ENCODE measurements at regions not wholly inside any gene's neighbourhood (a gene's known extent, or its start where the extent isn't known, plus 50 kb on each side); places are given as distances from the start of the nearest gene placed in this dataset.

GRCh38 chr15:25947323-25948314 lies 84.5 kb upstream of the ATP10A start:
- Histone ChIP-seq H3K9ac (ENCODE audit: insufficient read depth in 1 of 2, low read length in 2 of 2) (no peak overlapping the region), H3K27me3 (ENCODE audit: control insufficient read depth in 3 of 3, insufficient read depth in 3 of 3, low read length in 2 of 3) (no peaks in the 10 kb centered on the region), H3K9me3 (ENCODE audit: control insufficient read depth in 4 of 4, insufficient read depth in 3 of 4, low read length in 3 of 4) (no peaks in the 10 kb centered on the region), H3K4me3 (no peak overlapping the region), H3K27ac (ENCODE audit: low read depth in 1 of 2, low read length in 1 of 2) (no peak overlapping the region), H3K36me3 (ENCODE audit: control insufficient read depth in 4 of 4, insufficient read depth in 4 of 4, low read length in 4 of 4) (no peaks in the 10 kb centered on the region), H3K4me1 (ENCODE audit: control insufficient read depth in 5 of 5, insufficient read depth in 5 of 5, low read length in 5 of 5) (peaks cover 0 to 3% (median 0%) of the 10 kb centered on the region in 5 donors)
- ATAC-seq (ENCODE audit: insufficient read depth, low FRiP score) (no peak), DNase-seq (peak in 1 of 3 donors; percentile 3)
- WGBS, 2 donors: 36 to 42% methylated on average over 5 of the region's 5 CpGs
- TF ChIP-seq CTCF (IDR thresholded peaks at IDR 0.05; ENCODE audit: control extremely low read depth, extremely low read depth): no peak

GRCh38 chr15:25946241-25946805 lies 83.2 kb upstream of the ATP10A start:
- H3K4me1 ChIP-seq (ENCODE audit: control insufficient read depth in 5 of 5, insufficient read depth in 5 of 5, low read length in 5 of 5): peaks cover 0 to 3% (median 0%) of the 10 kb centered on the region in 5 donors
- H3K36me3 ChIP-seq (ENCODE audit: control insufficient read depth in 4 of 4, insufficient read depth in 4 of 4, low read length in 4 of 4): no peaks in the 10 kb centered on the region
- no peaks in the 10 kb centered on the region for H3K27me3 ChIP-seq (ENCODE audit: control insufficient read depth in 3 of 3, insufficient read depth in 3 of 3, low read length in 2 of 3)
- ATAC-seq (ENCODE audit: insufficient read depth, low FRiP score) (no peak), DNase-seq (no peak)
- H3K9me3 ChIP-seq (ENCODE audit: control insufficient read depth in 4 of 4, insufficient read depth in 3 of 4, low read length in 3 of 4): no peaks in the 10 kb centered on the region
- H3K9ac ChIP-seq (ENCODE audit: insufficient read depth in 1 of 2, low read length in 2 of 2): no peak overlapping the region
- no peak for TF ChIP-seq CTCF (IDR thresholded peaks at IDR 0.05; ENCODE audit: control extremely low read depth, extremely low read depth)
- no peak overlapping the region for H3K27ac ChIP-seq (ENCODE audit: low read depth in 1 of 2, low read length in 1 of 2)
- 75 to 82% methylated on average over 21 of the region's 21 CpGs for WGBS, 2 donors
- no peak overlapping the region for H3K4me3 ChIP-seq

GRCh38 chr15:25944386-25944785 lies 81.3 kb upstream of the ATP10A start:
- Histone ChIP-seq H3K36me3 (ENCODE audit: control insufficient read depth in 4 of 4, insufficient read depth in 4 of 4, low read length in 4 of 4) (no peaks in the 10 kb centered on the region), H3K27me3 (ENCODE audit: control insufficient read depth in 3 of 3, insufficient read depth in 3 of 3, low read length in 2 of 3) (no peaks in the 10 kb centered on the region), H3K9me3 (ENCODE audit: control insufficient read depth in 4 of 4, insufficient read depth in 3 of 4, low read length in 3 of 4) (no peaks in the 10 kb centered on the region), H3K27ac (ENCODE audit: low read depth in 1 of 2, low read length in 1 of 2) (no peak overlapping the region), H3K4me3 (no peak overlapping the region), H3K4me1 (ENCODE audit: control insufficient read depth in 5 of 5, insufficient read depth in 5 of 5, low read length in 5 of 5) (peaks cover 0 to 3% (median 0%) of the 10 kb centered on the region in 5 donors), H3K9ac (ENCODE audit: insufficient read depth in 1 of 2, low read length in 2 of 2) (no peak overlapping the region)
- no peak for TF ChIP-seq CTCF (IDR thresholded peaks at IDR 0.05; ENCODE audit: control extremely low read depth, extremely low read depth)
- DNase-seq: no peak
- 86 to 91% methylated on average over 17 of the region's 17 CpGs for WGBS, 2 donors
- no peak for ATAC-seq (ENCODE audit: insufficient read depth, low FRiP score)

Data from lung (tissue), 11 donors.